ENCODE measurements at regions not wholly inside any gene's neighbourhood (a gene's known extent, or its start where the extent isn't known, plus 50 kb on each side); places are given as distances from the start of the nearest gene placed in this dataset.
A peak's percentile ranks its signal among the peaks of the same experiment; 100 is the strongest.
"Not testable (repeated sequence)": the region's sequence is repeated elsewhere in the genome, so short reads cannot be mapped to it uniquely, and the experiment has no call there.

GRCh38 chr1:181986907-181987305, 74.6 kb downstream of the ZNF648 start:
- DNase-seq (ENCODE audit: low read depth in 4 of 6, low spot score in 6 of 6) = peak in 2 of 6 donors; percentile 9 to 30
- Histone ChIP-seq H3K4me1 (ENCODE audit: control insufficient read depth, insufficient read depth, low read length) (peaks cover 9% of the 10 kb centered on the region), H3K4me3 (ENCODE audit: low read depth, low read length) (no peak overlapping the region), H3K9me3 (ENCODE audit: control insufficient read depth, insufficient read depth, low read length) (no peaks in the 10 kb centered on the region), H3K36me3 (ENCODE audit: control insufficient read depth, insufficient read depth, low read length) (no peaks in the 10 kb centered on the region), H3K27me3 (ENCODE audit: control insufficient read depth, insufficient read depth, low read length) (no peaks in the 10 kb centered on the region), H3K27ac (ENCODE audit: low read depth, low read length) (peak overlapping the region; percentile 37)
- 29% methylated on average over 2 of the region's 2 CpGs for WGBS (ENCODE audit: insufficient coverage)

- peaks cover 9% of the 10 kb centered on the region for H3K4me1 ChIP-seq (ENCODE audit: control insufficient read depth, insufficient read depth, low read length)
- DNase-seq (ENCODE audit: low read depth in 4 of 6, low spot score in 6 of 6) = peak in 2 of 6 donors; percentile 57 to 70
- peak overlapping the region; percentile 37 for H3K27ac ChIP-seq (ENCODE audit: low read depth, low read length)
- no peaks in the 10 kb centered on the region for H3K36me3 ChIP-seq (ENCODE audit: control insufficient read depth, insufficient read depth, low read length)
- 37% methylated on average over 4 of the region's 6 CpGs for WGBS (ENCODE audit: insufficient coverage)
- H3K27me3 ChIP-seq (ENCODE audit: control insufficient read depth, insufficient read depth, low read length) = no peaks in the 10 kb centered on the region
- no peaks in the 10 kb centered on the region for H3K9me3 ChIP-seq (ENCODE audit: control insufficient read depth, insufficient read depth, low read length)
- no peak overlapping the region for H3K4me3 ChIP-seq (ENCODE audit: low read depth, low read length)
Observed at GRCh38 chr1:181985936-181986906, 75.3 kb downstream of the ZNF648 start.

GRCh38 chr1:181985281-181985680, 76.2 kb downstream of the ZNF648 start:
- H3K9me3 ChIP-seq (ENCODE audit: control insufficient read depth, insufficient read depth, low read length) = no peaks in the 10 kb centered on the region
- no peak for DNase-seq (ENCODE audit: low read depth in 4 of 6, low spot score in 6 of 6)
- H3K36me3 ChIP-seq (ENCODE audit: control insufficient read depth, insufficient read depth, low read length) = no peaks in the 10 kb centered on the region
- peaks cover 9% of the 10 kb centered on the region for H3K4me1 ChIP-seq (ENCODE audit: control insufficient read depth, insufficient read depth, low read length)
- no peak overlapping the region for H3K27ac ChIP-seq (ENCODE audit: low read depth, low read length)
- no peak overlapping the region for H3K4me3 ChIP-seq (ENCODE audit: low read depth, low read length)
- WGBS (ENCODE audit: insufficient coverage) = 70% methylated on average over 2 of the region's 3 CpGs
- no peaks in the 10 kb centered on the region for H3K27me3 ChIP-seq (ENCODE audit: control insufficient read depth, insufficient read depth, low read length)

- Histone ChIP-seq H3K4me1 (ENCODE audit: control insufficient read depth, insufficient read depth, low read length) (peaks cover 9% of the 10 kb centered on the region), H3K27ac (ENCODE audit: low read depth, low read length) (no peak overlapping the region), H3K9me3 (ENCODE audit: control insufficient read depth, insufficient read depth, low read length) (no peaks in the 10 kb centered on the region), H3K4me3 (ENCODE audit: low read depth, low read length) (no peak overlapping the region), H3K27me3 (ENCODE audit: control insufficient read depth, insufficient read depth, low read length) (no peaks in the 10 kb centered on the region), H3K36me3 (ENCODE audit: control insufficient read depth, insufficient read depth, low read length) (no peaks in the 10 kb centered on the region)
- 88% methylated on average over 1 of the region's 4 CpGs for WGBS (ENCODE audit: insufficient coverage)
- DNase-seq (ENCODE audit: low read depth in 4 of 6, low spot score in 6 of 6) = no peak
Observed at GRCh38 chr1:181984006-181984405, 77.5 kb downstream of the ZNF648 start.

- Histone ChIP-seq H3K4me1 (ENCODE audit: control insufficient read depth, insufficient read depth, low read length) (peaks cover 7% of the 10 kb centered on the region), H3K27ac (ENCODE audit: low read depth, low read length) (no peak overlapping the region), H3K36me3 (ENCODE audit: control insufficient read depth, insufficient read depth, low read length) (no peaks in the 10 kb centered on the region), H3K27me3 (ENCODE audit: control insufficient read depth, insufficient read depth, low read length) (no peaks in the 10 kb centered on the region), H3K4me3 (ENCODE audit: low read depth, low read length) (no peak overlapping the region), H3K9me3 (ENCODE audit: control insufficient read depth, insufficient read depth, low read length) (no peaks in the 10 kb centered on the region)
- no peak for DNase-seq (ENCODE audit: low read depth in 4 of 6, low spot score in 6 of 6)
- WGBS (ENCODE audit: insufficient coverage) = 95% methylated on average over 2 of the region's 4 CpGs
Observed at GRCh38 chr1:181981821-181982220, 79.7 kb downstream of the ZNF648 start.

GRCh38 chr1:181972256-181972655, 89.3 kb downstream of the ZNF648 start:
- no peak overlapping the region for H3K27ac ChIP-seq (ENCODE audit: low read depth, low read length)
- DNase-seq (ENCODE audit: low read depth in 4 of 6, low spot score in 6 of 6) = no peak
- no peaks in the 10 kb centered on the region for H3K36me3 ChIP-seq (ENCODE audit: control insufficient read depth, insufficient read depth, low read length)
- H3K4me3 ChIP-seq (ENCODE audit: low read depth, low read length) = no peak overlapping the region
- no peaks in the 10 kb centered on the region for H3K27me3 ChIP-seq (ENCODE audit: control insufficient read depth, insufficient read depth, low read length)
- no CpG with 5 or more reads among the region's 1 CpG for WGBS (ENCODE audit: insufficient coverage)
- no peaks in the 10 kb centered on the region for H3K9me3 ChIP-seq (ENCODE audit: control insufficient read depth, insufficient read depth, low read length)
- H3K4me1 ChIP-seq (ENCODE audit: control insufficient read depth, insufficient read depth, low read length) = no peaks in the 10 kb centered on the region

GRCh38 chr1:181971424-181971823, 90.1 kb downstream of the ZNF648 start:
- no peaks in the 10 kb centered on the region for H3K9me3 ChIP-seq (ENCODE audit: control insufficient read depth, insufficient read depth, low read length)
- H3K27me3 ChIP-seq (ENCODE audit: control insufficient read depth, insufficient read depth, low read length) = no peaks in the 10 kb centered on the region
- H3K4me3 ChIP-seq (ENCODE audit: low read depth, low read length) = no peak overlapping the region
- no peaks in the 10 kb centered on the region for H3K4me1 ChIP-seq (ENCODE audit: control insufficient read depth, insufficient read depth, low read length)
- no peaks in the 10 kb centered on the region for H3K36me3 ChIP-seq (ENCODE audit: control insufficient read depth, insufficient read depth, low read length)
- DNase-seq (ENCODE audit: low read depth in 4 of 6, low spot score in 6 of 6) = no peak
- no peak overlapping the region for H3K27ac ChIP-seq (ENCODE audit: low read depth, low read length)

- Histone ChIP-seq H3K27me3 (ENCODE audit: control insufficient read depth, insufficient read depth, low read length) (no peaks in the 10 kb centered on the region), H3K4me3 (ENCODE audit: low read depth, low read length) (no peak overlapping the region), H3K9me3 (ENCODE audit: control insufficient read depth, insufficient read depth, low read length) (no peaks in the 10 kb centered on the region), H3K36me3 (ENCODE audit: control insufficient read depth, insufficient read depth, low read length) (no peaks in the 10 kb centered on the region), H3K4me1 (ENCODE audit: control insufficient read depth, insufficient read depth, low read length) (no peaks in the 10 kb centered on the region), H3K27ac (ENCODE audit: low read depth, low read length) (no peak overlapping the region)
- no CpG with 5 or more reads among the region's 2 CpGs for WGBS (ENCODE audit: insufficient coverage)
- no peak for DNase-seq (ENCODE audit: low read depth in 4 of 6, low spot score in 6 of 6)
Observed at GRCh38 chr1:181969902-181970301, 91.6 kb downstream of the ZNF648 start.

GRCh38 chr1:181954696-181955095, 106.8 kb downstream of the ZNF648 start:
- H3K9me3 ChIP-seq (ENCODE audit: control insufficient read depth, insufficient read depth, low read length); H3K27me3 ChIP-seq (ENCODE audit: control insufficient read depth, insufficient read depth, low read length); H3K4me1 ChIP-seq (ENCODE audit: control insufficient read depth, insufficient read depth, low read length); H3K4me3 ChIP-seq (ENCODE audit: low read depth, low read length); DNase-seq (ENCODE audit: low read depth in 4 of 6, low spot score in 6 of 6); H3K36me3 ChIP-seq (ENCODE audit: control insufficient read depth, insufficient read depth, low read length); H3K27ac ChIP-seq (ENCODE audit: low read depth, low read length): not testable (repeated sequence)
- WGBS (ENCODE audit: insufficient coverage) = 97% methylated on average over 5 of the region's 11 CpGs

- not testable (repeated sequence) for H3K4me1 ChIP-seq (ENCODE audit: control insufficient read depth, insufficient read depth, low read length); H3K9me3 ChIP-seq (ENCODE audit: control insufficient read depth, insufficient read depth, low read length); H3K27ac ChIP-seq (ENCODE audit: low read depth, low read length); H3K4me3 ChIP-seq (ENCODE audit: low read depth, low read length); H3K36me3 ChIP-seq (ENCODE audit: control insufficient read depth, insufficient read depth, low read length); DNase-seq (ENCODE audit: low read depth in 4 of 6, low spot score in 6 of 6); H3K27me3 ChIP-seq (ENCODE audit: control insufficient read depth, insufficient read depth, low read length)
- WGBS (ENCODE audit: insufficient coverage) = no CpG with 5 or more reads among the region's 7 CpGs
Observed at GRCh38 chr1:181954178-181954577, 107.3 kb downstream of the ZNF648 start.

Data from spinal cord (tissue), 9 donors.